ENCODE measurements at regions not wholly inside any gene's neighbourhood (a gene's known extent, or its start where the extent isn't known, plus 50 kb on each side); places are given as distances from the start of the nearest gene placed in this dataset.
"Not testable (repeated sequence)": the region's sequence is repeated elsewhere in the genome, so short reads cannot be mapped to it uniquely, and the experiment has no call there.

DNA sequence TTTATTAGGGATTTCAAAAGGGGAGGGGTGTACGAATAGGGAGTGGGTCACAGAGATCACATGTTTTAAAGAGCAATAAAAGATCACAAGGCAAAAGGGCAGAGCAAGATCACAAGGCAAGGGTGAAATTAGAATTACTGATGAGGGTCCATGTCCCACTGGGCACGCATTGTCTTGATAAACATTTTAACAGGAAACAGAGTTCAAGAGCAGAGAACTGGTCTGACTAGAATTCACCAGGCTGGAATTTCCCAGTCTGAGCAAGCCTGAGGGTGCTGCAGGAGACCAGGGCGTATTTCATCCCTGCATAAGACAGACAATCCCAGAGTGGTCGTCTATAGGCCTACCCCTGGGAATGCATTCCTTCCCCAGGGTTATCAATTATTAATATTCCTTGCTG lies 844.7 kb downstream of the PLOD2 start:
- not testable (repeated sequence) for ATAC-seq

DNA sequence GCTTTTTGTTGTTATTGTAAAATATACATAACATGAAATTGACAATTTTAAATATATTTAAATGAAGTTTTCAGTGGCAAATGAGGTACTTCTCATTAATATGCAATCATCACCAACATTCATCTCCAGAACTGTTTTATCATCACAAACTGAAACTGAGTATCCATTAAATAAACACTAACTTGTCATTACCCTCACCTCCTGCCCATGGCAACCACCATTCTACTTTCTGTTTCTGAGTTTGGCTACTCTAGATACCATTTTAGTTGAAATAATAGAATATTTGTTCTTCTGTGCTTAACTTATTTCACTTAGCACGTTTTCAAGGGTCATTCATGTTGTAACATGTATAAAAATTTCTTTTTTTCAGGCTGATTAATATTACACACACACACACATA lies 834.3 kb downstream of the PLOD2 start:
- ATAC-seq: no peak

DNA sequence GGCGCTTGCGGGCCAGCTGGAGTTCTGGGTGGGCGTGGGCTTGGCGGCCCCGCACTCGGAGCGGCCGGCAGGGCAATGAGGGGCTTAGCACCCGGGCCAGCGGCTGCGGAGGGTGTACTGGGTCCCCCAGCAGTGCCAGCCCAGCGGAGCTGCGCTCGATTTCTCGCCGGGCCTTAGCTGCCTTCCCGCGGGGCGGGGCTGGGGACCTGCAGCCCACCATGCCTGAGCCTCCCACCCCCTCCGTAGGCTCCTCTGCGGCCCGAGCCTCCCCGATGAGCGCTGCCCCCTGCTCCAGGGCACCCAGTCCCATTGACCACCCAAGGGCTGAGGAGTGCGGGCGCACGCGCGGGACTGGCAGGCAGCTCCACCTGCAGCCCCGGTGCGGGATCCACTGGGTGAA lies 827.6 kb downstream of the PLOD2 start:
- not testable (repeated sequence) for ATAC-seq

DNA sequence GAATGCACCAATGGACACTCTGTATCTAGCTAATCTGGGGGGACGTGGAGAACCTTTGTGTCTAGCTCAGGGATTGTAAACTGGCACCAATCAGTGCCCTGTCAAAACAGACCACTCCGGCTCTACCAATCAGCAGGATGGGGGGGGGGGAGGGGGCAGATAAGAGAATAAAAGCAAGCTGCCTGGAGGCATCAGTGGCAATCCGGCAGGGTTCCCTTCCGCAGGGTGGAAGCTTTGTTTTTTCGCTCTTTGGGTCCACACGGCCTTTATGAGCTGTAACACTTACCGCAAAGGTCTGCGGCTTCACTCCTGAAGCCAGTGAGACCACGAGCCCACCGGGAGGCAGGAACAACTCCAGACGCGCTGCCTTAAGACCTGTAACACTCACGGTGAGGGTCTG lies 827.1 kb downstream of the PLOD2 start:
- no peak for ATAC-seq

DNA sequence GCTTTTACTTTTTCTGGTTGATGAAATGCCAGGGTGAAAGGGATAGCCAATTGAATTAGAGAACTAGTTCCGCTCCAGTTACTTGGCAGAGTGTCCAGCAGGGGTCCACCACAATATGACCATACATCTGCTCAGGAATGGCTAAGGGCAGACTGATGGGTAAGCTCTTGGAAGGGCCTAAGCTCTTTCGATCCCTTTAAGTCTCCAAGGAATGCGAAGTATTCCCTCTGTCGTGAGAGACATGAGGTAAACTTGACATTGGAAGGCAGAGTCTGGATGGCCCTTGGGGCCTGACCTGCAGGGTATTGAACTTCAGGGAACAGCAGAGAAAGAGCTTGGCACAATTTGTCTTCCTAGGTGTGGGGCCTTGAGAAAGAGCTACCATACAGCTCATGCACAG lies 805.8 kb downstream of the PLOD2 start:
- no peak for ATAC-seq

DNA sequence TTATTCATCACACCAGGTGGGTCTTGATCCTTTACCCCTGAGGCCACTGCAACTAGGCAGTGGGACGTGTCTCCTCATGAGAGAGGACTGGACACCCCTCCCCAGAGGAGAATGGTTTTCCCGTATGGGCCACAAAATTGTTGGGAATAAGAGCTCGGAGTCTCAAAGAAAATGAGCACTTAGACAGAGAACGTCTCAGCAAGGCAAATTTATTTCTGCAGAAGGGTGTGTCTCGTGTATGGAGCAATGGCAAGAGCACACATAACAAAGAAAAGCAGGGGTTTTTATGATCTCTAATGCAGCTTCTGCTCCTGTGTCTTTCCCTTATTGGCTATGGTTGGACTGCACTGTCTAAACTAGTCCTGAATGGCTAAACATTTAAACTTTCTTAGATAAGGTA lies 803.5 kb downstream of the PLOD2 start:
- no peak for ATAC-seq

DNA sequence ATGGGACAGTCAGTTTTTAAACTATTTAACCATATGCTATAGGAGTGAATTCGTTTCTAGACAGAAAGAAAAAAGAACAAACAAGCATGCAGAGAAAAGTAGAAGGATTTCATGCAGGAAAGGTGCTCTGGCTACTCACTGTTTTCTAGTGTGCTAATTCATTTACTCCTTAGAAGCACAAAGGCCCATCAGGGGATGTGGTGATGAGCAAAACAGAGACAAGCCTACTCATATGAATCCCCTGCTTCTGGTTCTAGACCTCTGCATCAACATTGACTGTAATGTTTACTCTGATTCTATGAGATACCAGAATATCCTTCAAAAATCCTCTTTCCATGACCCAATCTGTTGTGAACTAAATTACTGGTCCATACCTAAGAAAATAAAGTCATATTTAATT lies 801.9 kb downstream of the PLOD2 start:
- no peak for ATAC-seq

DNA sequence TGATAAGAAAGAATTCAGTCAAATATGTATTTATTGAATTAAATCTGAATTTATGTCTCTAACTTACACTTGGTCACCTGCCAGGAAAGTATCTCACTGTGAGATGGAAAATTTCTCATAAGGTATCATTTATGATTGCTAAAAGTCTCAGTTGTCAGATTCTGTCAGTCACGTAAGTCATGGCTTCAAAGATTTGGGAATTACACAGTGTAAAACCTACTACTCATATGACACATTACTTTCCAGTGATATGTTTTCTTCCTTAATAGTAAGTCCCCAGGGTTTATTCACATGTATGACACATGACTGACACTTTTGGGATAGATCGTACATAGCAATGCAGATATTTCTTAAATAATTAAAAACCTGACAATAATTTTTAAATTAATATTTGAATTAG lies 792.2 kb downstream of the PLOD2 start:
- ATAC-seq: no peak

DNA sequence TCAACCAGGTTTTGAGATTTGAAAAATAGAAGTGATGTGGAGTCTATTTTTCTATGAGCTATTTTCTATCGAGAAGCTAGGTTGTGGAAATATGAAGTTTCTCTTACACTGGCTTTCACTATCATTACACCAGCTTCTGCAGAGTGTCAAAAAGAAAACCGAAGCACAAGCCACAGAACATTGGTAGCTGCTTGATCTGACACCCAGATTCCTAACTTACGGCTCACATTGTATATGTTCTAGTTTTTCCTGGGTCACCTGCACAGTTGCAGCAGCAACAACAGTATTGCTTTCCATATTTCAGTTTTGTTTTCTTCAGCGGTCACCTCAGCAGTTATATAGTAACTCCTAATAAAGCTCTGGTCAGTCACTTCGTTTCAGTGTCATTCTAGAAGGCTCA lies 790.1 kb downstream of the PLOD2 start:
- no peak for ATAC-seq

DNA sequence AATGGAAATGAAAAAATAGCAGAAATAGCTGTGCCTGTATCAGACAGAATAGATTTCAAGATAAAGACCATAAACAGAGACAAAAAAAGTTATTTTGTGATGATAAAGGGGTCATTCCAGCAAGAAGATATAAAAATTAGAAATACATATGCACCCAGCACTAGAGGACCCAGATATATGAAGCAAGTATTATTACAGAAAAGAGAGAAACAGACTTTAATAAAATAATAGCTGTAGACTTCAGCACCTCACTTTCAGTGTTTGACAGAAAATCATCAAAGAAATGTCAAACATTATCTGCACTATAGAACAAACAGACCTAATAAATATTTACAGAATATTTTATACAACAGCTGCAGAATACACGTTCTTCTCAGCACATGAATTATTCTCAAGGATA lies 783.7 kb downstream of the PLOD2 start:
- ATAC-seq: no peak

DNA sequence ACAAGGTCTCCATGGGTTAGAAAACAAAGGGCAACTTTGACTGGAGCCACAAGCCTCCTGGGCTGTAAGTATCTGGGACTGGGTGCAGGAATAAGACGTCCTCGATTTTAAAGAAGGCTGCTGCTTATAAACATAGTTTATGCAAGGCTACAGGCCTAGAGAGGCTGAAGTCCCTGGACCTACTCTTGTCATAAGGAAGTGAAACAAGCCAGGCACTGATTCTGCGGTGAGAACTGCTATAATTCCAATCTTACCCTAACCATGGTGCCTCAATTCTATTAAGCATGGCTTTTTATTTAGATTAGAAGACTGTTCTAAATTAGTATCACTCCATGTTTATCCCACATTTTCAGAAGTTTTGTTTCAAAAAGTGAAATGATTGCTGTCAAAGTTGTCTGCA lies 777.6 kb downstream of the PLOD2 start:
- ATAC-seq: no peak

DNA sequence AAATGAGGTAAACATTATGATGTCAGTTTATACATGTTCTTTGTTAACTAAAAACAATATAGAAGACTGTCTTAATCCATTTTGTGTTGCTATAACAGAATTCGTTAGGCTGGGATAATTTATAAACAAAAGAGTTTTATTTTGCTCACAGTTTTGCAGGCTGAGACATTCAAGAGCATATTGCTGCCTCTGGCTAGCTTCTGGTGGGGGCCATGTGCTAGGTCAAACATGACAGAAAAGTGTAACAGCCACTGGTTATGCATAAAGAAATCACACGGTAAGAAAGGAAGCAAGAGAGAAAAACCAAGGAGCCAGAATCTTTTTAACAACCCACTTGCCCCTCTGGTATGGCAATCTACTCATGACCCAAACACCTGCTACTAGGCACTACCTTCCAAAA lies 776.7 kb downstream of the PLOD2 start:
- ATAC-seq: no peak

DNA sequence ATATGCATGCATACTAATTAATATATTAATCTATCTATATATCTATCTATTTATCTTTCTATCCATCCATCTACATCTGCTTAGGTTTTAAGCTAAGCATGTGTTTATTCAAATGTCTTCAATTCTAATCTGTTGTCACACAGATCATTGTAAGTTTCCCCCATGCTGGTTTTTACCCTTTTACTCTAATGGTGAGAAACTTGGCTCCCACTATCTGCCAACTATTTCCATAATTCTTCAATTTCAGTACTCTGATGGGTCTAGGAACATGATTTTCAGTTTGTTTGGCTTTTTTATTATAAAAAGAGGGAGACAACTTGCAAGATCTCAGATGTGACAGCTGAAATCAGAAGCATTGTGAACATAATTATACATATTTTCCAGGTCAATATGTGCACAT lies 773.8 kb downstream of the PLOD2 start:
- no peak for ATAC-seq

DNA sequence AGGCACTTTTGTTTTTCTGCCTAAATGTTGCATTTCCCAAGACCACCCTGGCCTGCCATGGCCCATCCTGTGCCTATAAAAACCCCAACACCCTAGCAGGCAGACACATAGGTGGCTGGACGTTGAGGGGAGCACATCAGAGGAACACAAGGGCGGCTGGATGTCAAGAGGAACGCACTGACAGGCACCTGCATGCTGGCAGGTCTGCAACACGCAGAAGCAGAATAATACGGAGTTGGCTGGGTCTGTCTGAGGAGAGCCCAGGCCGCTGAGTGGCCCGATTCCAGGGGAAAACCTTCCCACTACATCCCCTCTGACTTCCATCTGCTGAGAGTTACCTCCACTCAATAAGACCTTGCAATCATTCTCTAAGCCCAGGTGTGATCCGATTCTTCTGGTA lies 765.6 kb downstream of the PLOD2 start:
- ATAC-seq: no peak

DNA sequence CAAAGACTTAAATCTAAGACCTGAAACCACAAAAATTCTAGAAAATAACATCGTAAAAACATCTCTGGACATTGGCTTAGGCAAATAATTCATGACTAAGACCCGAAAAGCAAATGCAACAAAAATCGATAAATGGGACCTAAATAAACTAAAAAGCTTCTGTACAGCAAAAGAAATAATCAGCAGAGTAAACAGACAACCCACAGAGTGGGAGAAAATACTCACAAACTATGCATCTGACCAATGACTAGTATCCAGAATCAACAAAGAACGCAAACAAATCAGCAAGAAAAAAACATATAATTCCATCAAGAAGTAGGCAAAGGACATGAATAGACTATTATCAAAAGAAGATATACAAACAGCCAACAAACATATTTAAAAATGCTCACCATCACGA lies 749.4 kb downstream of the PLOD2 start:
- ATAC-seq: no peak

DNA sequence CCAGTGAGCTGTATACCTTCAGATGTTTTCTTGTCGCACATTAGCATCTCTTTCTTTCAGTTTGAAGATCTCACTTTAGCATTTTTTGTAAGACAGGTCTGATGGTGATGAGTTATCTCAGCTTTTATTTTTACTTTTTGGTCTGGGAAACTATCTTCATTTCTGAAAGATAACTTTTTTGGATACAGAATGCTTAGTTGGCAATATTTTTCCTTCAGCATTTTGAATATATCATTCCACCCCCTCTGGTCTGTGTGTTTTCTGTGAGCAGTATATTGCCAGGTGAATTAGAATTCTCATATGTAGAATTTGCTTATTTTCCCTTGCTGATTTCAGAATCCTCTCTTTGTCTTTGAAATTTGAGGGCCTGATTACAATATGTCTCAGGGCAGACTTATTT lies 743.3 kb downstream of the PLOD2 start:
- no peak for ATAC-seq

DNA sequence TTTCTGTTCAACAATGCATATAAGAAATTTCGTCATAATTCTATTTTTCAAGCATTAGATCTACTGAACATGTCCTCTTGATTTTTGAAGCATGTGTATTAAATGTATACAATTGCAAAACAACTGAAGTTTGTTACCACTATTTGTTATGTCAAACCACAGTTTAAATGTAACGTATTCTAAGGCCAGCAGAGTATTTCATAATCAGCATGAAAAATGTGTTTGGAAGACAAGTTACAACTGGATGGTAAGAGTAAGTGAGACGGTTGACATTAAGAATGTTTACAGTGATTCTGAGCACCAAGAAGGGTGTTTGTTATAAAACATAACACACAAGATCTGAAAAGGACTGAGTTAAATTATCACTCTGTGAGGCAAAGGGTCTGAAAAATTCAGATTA lies 738.4 kb downstream of the PLOD2 start:
- no peak for ATAC-seq

DNA sequence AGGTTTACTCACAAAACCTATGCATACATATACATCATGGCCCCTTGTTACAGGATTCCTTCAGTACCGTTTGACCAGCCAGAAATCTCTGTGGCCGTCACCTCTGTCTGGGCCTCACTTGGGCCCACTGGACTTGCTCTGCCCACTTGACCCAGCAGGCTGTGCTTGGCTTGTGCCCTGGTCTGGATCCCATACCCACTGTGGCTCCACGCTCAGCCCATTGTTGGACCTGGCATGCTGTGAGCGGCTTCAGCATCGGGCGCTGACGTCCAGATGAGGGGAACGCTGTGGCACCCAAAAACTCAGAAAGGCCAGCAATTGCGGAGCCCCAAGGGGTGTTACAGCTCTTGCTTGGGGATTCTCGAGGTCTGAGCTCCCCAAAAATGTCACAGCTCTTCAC lies 733.6 kb downstream of the PLOD2 start:
- ATAC-seq: no peak

DNA sequence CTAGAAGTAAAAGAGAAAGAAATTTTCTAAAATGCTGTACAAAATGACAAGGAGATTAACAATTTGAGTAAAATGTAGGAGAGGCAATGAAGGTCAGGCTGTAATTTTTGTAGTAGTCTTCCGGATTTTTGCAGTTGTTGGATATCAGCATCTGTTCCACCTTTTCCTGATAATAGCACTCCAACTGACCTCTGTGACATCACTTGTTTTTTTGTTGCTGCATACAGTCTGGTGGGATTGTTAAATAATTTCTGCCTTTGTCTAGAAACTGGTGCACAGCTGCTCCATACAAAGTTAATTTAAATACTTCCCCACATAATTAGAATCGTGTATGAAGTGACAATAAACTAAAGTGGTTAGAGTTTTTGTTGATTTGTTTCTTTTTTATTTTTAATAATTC lies 731.4 kb downstream of the PLOD2 start:
- ATAC-seq: no peak

DNA sequence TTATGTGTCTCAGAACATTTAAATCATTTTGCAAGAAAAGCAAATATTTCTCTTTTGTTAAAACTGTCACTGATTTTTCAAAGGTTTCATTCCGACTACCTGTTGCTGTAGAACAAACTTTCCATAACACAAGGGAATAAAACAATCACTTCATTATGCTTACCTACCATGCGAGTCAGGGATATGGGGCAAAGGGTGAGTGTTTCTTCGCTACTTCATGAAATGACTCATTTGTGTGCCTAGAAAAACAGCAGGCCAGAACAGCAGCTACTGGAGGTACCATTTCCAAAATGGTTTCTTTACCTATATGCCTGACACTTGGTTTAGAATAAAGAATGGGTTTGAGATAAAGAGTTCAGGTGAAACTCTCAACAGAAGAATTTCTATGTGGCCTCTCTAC lies 712.5 kb downstream of the PLOD2 start:
- no peak for ATAC-seq

DNA sequence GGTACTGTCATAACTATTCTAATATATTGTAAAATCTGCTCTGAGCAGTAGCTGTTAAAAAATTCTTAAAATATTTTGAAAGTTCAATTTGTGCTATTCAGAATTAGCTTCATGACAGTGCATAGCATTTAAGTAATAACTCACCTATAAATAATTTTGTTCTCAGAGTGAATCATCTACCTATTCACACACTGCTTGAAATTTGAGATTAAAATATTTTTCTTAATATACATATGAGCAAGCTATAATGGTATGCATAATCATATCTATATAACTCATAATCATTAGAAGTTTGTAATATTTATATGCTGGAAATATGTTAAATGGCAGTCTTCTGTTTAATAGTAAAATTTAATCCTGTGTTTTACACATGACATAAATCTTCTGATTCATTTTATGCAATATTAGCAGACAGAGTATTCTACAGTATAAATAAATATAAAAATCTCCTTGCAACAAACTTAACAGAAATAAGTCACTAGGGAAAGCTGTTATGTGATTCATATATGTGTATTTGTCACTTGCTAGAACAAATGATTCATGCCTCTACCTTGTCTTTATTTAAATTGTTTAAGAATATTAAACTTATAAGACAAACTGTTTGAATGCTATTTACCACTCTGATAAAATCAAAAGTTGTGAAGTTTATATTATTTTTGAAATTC lies 710.8 kb downstream of the PLOD2 start:
- ATAC-seq: no peak

DNA sequence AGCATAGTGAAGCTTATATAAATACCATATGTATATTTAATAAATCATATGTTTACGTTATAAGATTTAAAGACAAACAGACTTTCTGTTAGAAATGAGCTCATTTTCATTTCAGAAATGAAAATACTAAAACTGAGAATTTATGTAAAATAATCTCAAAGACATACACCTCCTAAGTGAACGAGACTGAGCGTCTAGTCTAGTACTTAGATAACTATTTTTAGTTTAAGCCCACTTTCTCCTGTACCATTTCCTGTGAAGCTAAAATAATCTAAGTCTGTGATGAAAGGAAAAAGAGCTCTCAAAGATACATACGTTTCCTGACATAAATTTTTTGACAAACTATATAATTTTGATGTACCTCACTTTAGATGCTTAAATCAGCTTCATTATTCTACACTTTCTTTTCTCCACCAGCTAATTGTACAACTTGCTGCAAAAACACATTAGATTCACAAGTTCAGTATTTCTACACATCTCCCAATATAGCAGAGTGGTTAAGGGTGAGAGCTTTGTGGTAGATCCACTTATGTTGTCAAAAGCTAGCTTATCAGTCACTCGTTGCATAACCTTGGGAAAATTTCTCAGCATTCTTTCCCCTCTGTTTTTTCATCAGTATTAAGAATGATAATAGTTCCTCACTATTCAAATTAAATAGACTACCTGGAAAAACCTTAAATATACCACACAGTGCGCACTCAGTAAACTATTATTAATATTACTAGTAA lies 703.0 kb downstream of the PLOD2 start:
- no peak for ATAC-seq

DNA sequence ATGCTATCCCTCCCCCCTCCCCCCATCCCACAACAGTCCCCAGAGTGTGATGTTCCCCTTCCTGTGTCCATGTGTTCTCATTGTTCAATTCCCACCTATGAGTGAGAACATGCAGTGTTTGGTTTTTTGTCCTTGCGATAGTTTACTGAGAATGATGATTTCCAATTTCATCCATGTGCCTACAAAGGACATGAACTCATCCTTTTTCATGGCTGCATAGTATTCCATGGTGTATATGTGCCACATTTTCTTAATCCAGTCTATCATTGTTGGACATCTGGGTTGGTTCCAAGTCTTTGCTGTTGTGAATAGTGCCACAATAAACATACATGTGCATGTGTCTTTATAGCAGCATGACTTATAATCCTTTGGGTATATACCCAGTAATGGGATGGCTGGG lies 701.3 kb downstream of the PLOD2 start:
- not testable (repeated sequence) for ATAC-seq

DNA sequence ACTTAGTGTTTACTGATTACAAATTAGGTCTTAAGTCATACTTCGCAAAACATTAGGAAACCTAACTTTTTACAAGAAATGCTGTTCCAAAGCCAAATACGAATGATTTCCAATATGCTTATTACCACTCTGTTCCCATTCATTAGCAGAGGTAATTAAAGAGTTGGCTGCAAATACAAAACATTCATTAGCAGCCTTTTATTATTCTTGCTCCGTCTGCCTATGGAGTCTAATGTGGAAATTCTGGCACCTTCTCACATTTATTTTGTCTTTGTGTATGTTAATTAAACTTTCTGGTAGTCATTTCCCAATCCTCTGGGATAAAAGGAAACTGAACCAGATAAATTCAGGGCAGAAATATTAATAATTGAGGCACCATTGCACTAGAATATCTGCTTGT lies 689.0 kb downstream of the PLOD2 start:
- ATAC-seq: no peak

DNA sequence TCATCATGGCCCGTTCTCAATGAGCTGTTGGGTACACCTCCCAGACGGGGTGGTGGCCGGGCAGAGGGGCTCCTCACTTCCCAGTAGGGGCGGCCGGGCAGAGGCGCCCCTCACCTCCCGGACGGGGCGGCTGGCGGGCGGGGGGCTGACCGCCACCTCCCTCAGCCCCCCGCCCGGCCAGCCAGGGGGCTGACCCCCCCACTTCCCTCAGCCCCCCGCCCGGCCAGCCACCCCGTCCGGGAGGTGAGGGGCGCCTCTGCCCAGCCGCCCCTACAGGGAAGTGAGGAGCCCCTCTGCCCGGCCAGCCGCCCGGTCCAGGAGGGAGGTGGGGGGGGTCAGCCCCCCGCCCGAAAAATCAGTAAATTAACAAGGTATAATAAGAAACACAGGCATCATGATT lies 678.2 kb downstream of the PLOD2 start:
- not testable (repeated sequence) for ATAC-seq
